Central memory CD4-positive, alpha-beta T cell (primary cell): ENCODE measurements at regions not wholly inside any gene's neighbourhood (a gene's known extent, or its start where the extent isn't known, plus 50 kb on each side); places are given as distances from the start of the nearest gene placed in this dataset.
"Not testable (repeated sequence)": the region's sequence is repeated elsewhere in the genome, so short reads cannot be mapped to it uniquely, and the experiment has no call there.

ENCODE experiments used
- DNase-seq: peaks from one replicate; pipeline ENCODE4 v3.0.0; 2022

- DNase-seq, result no peak
Measured at GRCh38 chr11:19625438-19625837, 87.2 kb upstream of the NAV2 start.

DNA sequence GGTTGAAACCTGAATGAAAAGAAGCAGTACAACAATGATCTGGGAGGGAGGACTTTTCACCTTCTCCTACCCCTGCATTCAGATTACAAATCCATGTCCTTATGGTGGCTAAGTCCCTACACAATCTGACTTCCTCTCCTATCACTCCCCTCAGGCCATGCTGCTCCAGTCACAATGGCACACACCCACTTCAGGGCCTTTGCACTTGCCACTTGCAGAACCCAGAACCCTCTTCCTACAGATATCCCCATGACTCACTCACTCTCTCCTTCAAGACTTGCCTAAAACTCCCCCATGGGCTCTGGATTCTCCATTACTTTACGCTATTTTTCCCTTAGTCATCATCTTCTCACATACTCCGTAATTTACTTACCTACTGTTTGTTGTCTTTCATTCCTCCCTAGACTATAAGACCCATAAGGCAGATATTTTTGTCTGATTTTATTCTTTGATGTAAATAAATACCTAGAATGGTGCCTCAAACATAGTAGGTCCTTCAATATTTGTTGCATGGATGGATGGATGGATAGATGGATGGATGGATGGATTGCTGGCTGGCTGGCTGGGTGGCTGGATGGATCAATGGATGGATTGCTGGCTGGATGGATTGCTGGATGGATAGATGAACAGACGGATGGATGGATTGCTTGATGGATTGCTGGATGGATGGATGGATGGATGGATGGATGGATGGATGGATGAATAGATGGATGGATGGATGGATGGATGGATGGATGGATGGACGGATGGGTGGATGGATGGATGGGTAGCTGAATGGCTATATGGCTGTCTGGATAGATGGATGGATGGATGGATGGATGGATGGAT lies 94.7 kb upstream of the NAV2 start:
- DNase-seq, result no peak

GRCh38 chr11:19615341-19616183 lies 97.1 kb upstream of the NAV2 start:
- no peak for DNase-seq

GRCh38 chr11:19614370-19614940 lies 98.2 kb upstream of the NAV2 start:
- no peak for DNase-seq

- not testable (repeated sequence) for DNase-seq
Measured at GRCh38 chr11:19612025-19612424, 100.6 kb upstream of the NAV2 start.

DNA sequence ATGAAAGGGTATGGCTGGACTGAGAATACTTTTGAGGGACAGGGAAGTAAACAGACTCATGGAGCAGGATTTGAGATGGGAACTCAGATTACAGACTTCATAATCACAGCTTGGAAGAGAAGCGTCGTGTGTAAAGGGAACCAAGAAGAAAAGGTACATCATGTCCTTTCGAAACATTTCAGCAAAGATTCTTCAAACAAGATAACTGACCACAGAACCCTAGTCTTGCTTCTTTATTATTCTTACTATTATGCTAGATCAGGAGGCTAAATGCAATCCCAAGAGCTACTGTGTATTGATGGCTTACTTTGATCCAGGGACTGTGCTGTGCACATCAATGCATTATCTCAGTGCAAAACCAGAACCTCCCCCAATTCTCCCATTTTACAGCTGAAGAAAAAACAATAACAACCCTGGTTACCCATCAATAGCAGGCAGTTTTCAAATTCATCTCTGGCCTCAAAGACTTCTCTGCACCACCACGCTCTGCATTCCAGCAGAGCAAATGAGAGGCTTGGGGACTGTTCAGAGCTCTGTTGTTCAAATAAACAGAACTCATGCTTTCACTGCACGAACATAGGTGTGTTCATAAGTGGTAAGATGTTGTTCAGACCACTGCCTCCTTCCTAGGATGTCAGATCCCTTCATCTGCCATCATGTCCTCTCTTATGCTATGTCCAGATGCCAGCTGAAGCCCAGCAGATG lies 104.8 kb upstream of the NAV2 start:
- DNase-seq, result no peak

- no peak for DNase-seq
Measured at GRCh38 chr11:19606856-19607655, 105.6 kb upstream of the NAV2 start.

DNA sequence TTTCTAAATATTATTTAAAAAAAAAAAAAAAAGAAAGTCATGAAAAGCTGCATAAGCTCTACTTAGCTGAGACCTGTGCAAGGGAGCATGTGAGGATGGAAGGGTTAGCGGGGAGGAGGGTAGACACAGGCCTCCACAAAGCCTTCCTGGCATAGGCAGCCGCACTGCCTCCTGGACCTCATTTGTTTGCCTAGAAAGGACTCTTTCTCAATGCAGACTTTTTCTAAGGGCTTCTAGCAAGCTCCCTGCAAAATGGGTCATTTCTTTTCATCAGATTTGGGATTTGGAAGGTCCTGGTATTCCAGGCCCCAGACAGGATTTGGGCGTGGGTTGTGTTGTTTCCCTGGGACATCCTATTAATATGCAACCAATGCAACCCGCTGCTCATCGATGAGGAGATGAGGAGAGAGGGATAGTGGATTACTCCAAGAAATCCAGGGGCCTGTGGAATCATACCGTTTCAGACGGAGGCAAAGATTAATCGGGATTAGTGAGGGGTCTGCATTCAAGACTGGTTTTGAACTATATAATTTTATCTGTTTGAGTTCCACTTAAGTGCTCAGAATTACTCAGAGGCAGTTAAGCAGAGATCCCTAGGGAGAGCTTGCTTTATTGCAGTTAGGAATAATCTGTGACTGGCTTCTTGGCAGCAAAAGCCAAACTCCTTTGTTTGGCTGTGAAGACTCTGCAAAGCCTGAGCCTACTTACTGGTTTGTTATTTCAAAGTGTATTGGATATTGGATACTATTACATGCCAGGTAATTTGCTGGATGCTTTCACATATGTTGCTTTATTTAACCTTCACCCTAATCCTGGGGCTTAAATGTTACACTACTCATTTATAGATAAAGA lies 106.9 kb upstream of the NAV2 start:
- no peak for DNase-seq

DNA sequence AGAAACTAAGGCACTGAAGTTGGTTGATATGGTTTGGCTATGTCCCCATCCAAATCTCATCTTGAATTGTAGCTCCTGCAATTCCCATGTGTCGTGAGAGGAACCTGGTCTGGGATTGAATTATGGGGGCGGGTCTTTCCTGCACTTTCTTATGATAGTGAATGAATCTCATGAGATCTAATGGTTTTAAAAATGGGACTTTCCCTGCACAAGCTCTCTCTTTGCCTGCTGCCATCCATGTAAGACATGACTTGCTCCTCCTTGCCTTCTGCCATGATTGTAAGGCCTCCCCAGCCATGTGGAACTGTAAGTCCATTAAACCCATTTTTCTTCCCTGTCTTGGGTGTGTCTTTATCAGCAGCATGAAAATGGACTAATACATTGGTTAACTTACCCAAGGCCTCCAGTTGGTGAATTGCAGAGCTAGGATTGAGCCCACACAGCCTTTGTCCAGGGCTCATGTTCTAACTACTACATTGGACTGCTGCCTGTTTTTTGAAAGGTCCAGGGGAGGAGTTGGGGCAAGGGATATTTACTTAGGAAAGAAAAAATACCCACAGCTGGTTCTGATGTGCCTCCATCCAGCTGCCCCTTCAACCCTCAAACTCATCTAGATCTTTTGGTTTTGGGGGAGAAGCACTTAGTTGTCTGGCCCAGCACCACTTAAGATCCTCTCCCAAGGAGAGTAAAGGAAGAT lies 107.8 kb upstream of the NAV2 start:
- no peak for DNase-seq

DNA sequence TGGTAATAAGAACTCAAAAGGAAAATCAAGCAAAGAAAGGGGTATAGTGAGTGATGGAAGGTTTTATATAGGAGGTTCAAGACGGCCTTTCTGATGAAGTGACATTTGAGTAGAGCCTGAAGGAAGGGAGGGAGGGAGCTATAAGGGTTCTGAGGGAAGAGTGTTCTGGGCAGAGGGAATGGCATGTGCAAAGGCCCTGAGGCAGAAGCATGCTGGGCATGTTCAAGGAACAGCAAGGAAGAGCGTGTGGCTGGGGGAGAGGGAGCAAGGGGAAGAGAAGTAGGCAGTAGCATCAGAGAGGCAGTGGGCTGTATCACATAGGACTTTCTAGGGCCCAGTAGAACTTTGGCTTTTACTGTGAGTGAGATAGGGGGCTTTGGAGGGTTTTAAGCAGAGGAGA lies 108.9 kb upstream of the NAV2 start:
- DNase-seq, result no peak

GRCh38 chr11:19602891-19603290 lies 109.7 kb upstream of the NAV2 start:
- DNase-seq, result no peak

GRCh38 chr11:19602406-19602805 lies 110.2 kb upstream of the NAV2 start:
- DNase-seq, result no peak

DNA sequence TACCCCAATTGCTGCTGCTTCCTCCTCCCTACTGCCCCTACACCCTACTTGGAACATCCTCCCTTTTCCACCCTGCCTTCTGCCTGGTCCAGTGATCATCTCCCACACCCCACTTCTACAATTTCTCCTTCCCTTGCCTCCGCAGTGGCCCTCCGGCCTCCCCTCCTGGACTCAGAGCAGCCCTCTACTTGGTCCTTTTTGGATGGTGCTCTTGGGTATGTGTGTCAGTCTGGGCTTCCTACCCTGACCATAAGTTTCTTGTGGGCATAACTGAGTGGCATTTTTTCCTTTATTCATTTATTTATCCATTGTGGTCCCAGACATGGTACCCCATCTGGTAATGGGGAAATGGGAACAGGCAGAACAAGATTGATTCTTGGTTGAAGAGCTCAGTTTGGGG lies 111.4 kb upstream of the NAV2 start:
- no peak for DNase-seq

- no peak for DNase-seq
Measured at GRCh38 chr11:19599681-19600080, 113.0 kb upstream of the NAV2 start.

DNA sequence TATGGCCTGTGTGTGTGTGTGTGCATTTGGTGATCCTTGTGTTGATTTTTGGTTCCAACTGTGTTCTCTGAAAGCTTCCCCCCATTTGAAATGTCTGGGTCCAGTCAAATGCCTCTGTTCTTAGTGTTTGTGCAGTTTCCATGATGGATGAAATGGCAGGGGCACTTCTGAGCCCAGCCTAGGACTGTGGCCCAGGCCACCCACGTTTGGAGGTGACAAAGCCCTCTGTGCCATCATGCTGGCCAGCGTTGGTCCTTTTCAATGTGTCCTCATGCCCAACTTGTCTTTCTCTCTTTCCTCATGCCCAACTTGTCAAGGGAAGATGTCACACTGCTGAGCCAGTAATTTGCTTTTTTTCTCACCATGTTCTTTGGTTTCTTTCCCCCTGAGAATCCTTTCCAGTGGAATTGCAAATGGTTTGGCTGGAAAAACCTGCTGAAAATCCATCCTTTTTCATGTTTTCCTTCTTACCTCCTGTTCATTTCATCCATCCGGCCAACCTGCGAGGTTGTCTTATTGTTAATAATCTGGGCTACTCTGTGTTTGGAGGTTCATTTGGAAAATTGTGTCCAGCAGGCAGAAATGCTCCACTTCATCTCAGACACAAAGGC lies 113.7 kb upstream of the NAV2 start:
- DNase-seq, result no peak

DNA sequence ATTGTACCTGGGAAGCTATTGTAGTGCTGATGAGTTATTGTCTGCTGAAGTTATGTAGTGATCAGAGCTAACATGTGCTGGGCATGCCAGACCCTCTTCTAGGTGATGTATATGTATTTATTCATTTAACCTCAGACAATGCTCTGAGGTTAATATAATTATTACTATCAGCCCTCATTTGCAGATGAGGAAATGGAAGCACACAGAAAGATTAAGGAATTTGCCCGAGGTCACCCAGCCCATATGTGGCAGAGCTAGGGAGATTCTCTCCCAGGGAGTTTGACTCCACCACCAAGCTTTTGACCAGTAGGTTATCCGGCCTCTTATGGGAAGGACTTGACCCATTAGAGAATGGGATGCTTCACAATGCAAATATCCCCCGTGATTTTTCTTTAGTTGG lies 114.2 kb upstream of the NAV2 start:
- DNase-seq, result no peak

DNA sequence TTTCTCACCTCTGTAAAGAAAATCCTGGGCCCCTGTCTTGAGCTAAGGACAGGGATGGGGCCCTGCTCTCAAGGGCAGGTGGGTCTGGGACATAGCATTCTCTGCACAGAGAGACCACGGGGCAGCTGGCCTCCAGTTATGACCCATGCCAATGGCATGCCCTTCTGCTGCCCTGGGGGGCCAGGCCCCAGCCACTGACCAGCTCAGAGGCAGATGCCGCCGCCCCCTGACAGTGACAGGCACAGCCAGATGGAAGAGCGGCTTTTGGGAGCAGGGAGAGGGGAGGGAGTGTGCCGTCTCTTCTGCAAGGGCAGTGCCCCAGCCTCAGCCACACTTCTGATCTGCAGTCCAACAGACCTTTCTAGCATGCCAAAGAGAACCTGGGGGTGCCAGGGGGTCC lies 114.8 kb upstream of the NAV2 start:
- no peak for DNase-seq

DNA sequence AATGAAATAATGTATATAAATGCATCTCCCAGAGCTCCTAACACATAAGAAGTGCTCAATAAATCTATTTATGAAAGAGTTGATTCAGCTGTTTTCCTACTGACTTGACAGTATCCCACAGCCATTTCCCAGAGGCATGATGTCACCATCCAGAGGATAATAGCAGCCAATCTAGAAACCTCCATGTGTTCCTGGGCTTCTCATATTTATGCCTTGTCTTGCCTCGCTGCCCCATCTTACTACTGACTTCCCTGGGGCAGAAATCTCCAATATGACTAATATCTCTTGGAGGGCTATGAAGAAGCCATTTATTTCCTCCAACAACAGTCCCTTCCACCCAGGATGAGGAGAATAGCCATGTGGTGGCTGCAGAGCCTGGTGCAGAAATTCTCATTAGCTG lies 115.4 kb upstream of the NAV2 start:
- no peak for DNase-seq

- DNase-seq, result no peak
Measured at GRCh38 chr11:19595840-19596751, 116.5 kb upstream of the NAV2 start.
